Germinal center (tissue), 1 donor: ENCODE measurements at regions not wholly inside any gene's neighbourhood (a gene's known extent, or its start where the extent isn't known, plus 50 kb on each side); places are given as distances from the start of the nearest gene placed in this dataset.

Experiments used
- DNase-seq: peaks from one replicate; pipeline ENCODE4 v3.0.0; 2012; ENCODE audit warnings: mixed read lengths, low spot score

DNA sequence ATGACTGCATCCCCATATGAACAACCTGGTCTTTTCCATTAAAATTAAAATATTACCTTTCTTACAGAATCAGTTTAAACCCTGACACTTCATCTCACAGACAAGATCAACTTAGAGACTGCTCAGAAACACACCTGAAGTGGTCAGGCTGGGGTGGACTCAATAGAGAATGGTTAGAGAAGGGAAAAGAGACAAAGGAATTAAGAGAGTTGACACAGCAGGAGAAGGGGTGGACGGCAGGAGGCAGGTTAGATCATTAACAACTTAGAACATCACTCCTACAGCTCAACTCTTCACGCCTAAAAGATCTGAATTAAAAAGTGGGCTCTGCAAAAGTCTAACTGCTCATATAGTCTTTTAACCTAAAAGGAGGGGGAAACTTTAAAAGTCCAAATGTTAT is 157.7 kb upstream of the COL1A2 start:
- no peak for DNase-seq

DNA sequence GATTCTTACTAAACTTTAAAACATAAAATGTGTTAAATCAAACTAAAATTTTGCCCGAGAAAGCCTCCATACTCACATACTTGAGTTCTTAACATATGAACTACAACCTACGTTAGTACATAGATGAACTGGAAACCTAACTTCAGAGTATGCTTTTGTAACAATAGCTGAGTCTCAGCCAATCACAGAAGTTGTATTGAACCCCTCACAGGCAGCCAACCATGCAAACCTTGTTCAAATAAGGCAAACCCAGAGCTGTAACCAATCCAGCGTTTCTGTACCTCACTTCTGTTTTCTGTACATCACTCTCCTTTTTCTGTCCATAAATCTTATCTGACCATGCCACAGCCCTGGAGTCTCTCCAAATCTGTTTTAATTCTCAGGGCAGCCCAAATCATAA is 157.3 kb upstream of the COL1A2 start:
- DNase-seq: no peak

DNA sequence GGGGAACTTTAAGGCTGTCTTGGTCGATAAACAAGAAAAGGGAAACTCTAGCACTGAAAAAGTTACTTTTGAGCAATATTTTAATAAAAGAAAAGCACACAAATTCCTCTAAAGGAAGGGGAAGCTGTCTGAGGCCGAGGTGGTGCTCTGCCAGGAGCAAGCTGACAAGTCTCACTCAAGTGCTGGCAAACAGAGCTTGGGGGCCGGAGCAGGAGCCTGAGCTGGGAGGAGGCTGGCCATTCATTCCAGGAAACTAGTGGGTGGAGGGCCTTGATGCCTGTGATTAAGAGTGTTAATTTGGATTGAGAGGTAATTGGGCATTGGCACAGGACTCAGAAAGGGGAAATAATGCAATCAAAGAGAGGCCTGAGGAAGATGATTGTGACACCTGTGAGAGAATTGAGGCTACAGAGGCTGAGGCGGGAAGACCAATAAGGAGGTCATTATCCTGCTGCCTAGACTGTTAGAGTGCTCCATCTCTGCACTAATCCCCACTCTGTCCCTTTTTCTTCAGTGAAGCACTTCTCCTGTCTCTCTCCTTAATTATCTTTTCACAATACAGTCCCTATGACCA is 154.9 kb upstream of the COL1A2 start:
- no peak for DNase-seq

DNA sequence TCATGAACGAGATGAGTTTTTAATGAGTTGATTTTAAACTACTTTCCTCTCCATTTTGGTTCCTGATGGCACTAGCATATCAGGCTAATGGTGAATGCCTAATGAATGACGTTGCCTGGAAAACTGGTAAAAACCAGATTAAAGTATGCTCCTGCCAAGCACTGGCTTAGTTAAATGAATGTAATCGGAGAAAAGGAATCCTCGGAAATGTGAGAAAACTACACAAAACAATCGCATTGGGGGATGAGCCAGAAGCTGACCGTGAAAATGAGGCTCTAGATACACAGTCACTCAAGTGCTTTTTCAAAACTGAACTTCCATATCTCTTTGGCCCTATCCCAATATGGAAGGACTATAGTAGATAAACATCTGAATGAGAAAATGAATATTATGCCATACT is 153.8 kb upstream of the COL1A2 start:
- DNase-seq: no peak

DNA sequence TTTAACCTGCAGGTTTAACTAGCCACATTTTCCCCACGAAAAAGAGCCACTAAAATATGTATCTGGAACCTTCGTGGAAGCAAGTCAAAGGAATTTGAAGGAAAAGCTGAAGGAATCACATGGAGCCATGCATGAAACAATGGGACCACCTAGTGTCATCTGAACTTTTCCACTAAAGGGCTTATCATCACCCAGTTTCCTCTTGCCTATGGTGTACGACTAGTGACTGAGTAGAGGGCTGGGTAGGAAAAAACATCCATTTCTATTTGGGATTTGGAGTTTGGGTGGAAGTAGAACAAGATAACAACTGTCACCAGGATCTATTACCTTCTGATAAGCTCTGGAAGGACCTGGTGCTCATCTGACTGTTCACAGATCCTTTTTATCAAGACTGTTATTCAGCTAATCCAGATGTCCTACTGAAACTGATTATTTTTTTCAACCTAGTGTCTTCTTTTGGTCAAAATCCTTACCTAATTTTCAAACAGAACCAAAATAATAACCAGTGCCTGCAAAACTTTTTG is 153.2 kb upstream of the COL1A2 start:
- DNase-seq: no peak

DNA sequence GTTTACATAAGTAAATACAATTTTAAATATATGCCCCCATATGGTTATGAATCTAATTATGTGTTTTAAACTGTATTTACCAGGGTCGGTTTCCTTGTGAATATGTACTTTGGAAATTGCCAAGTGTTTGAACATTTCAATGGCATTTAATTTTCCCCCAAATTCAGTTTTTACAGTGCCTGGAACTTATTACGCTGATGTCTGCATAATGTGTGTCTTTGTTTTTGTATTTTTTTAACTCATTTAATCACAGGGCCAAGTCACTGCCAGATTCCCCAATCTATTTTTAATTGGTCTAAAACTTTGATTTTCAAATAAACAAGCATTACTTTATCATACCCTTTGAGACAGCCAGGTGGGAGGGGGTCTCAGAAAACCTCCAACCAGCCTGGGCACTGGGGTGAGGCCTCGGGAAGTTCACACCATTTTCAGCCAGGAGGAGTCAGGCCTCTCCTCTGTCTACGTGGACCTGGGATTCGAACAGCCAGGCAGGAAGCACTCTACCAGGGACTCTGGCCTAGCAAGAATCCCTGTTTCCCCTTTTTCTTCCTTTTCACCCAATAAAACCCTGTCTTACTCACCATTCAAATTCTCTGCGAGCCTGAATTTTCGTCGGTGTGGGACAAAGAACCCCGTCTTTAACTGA is 151.5 kb upstream of the COL1A2 start:
- DNase-seq: no peak

DNA sequence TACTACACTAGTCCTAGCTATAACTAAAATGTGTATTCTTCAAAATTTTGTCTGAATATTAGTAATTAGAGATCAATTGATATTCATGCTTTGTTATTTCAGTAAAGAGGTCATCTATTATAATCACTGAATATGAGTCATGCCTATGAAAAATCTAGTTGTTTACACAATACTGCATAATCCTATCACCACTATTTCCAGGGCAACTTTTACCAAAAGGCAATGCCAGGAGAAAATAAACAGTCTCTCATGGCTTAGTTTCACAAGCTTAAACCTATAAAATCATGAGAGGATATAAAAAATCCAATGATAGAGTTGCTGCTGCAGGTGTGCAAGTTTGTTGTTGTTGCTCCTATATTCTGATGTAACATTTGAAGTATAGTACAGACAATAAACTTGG is 149.9 kb upstream of the COL1A2 start:
- DNase-seq: no peak

DNA sequence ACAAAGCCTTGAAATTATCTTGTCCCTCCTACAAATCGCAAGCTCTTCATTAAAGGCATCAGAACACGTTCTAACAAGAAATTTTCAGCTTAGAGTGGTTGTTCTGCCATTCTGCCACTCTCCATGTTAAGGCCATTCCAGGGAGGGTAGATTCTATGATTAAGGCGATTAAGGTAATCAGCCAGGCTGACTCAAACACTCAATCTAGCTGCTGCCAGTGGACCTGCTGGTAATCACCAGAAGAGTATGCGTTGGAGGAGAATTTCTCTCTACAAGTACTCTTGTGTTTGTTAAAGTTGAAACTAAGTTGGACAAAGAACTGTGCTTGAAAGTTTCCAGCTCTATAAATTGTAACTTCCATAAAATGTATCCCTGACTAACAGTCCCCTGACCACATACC is 149.2 kb upstream of the COL1A2 start:
- DNase-seq: no peak

DNA sequence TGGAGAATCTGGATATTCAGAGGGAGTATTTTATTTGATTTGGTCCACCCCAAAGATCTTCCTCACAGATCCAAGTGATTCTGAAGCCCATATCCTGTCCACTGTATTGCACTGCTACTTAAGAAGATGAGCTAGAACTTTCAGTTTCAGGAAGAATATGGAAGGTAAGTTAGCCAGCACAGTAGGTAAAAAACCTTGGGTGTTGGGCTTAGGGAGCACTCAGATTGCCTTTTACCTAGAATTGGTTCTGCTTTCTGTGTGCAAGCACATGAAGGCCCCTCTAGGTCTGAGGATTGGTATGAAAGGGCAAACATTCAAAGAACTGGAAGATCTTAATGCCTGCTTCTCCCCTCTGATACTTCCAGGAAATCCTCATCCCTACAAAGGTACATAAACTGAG is 146.7 kb upstream of the COL1A2 start:
- no peak for DNase-seq

DNA sequence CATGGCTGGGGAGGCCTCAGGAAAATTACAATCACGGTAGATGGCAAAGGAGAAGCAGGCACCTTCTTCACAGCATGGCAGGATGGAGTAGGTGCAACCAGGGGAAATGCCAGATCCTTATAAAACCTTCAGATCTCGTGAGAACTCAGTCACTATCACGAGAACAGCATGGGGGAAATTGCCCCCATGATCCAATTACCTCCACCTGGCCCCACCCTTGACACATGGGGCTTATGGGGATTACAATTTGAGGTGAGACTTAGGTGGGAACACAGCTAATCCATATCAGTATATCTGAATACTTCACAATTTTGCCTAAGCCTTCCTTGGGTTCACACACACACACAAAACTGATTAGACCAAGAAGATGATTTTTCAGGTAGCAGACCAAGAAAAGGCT is 145.1 kb upstream of the COL1A2 start:
- DNase-seq: no peak

DNA sequence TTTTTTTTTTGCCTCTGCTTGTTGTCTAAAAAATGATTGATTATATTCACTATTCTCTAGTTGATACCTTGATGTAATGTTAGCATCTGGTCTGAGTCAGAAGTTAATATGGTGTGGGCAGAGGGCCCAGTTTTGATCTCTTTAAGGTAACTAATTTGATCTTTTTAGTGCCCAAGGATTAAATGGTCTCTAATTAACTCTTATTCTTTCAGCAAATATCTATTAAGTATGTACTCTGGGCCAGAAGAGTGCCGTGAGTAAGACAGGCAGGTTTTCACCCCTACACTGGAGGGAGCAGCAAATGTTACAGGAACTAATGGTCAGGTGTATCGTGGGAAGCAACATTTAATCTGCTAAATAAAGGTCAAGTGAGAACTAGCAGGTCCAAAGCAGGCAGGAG is 144.6 kb upstream of the COL1A2 start:
- no peak for DNase-seq

DNA sequence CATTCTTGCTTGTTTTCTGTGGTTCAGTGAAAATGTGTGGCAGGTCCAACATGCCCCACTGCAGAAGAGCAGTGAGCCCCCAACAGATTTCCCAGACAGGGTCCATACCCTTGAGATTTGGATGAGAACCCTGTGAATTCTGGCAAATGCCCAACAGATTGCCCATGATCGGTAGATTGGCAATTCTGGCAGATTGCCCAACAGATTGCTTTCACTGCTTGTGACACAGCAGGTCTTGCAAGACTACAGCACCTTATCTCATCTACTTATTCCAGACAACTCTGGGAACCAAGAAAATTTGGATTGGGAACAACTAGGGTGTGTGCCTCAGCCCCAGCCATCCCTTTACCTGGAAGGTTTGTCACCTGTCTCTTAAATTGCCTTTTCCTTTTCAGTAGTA is 143.7 kb upstream of the COL1A2 start:
- no peak for DNase-seq

DNA sequence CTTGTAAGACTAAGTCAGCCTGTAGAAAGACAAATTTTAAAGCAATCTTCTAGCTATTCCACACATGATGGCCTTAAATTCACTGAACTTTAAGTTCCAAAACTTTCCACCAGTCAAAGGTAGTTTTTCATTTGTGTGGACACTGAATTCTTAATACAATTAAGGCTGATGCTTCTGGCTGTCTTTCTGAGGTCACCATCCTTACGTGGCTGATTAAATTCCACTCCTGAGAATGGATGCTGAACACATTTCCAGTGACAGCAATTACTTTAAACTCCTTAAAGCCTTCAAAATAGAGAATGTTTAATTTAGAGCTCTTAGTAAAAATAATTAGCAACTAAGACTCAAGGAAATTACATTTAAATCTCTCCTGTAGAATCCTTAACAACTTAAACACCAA is 142.6 kb upstream of the COL1A2 start:
- no peak for DNase-seq

DNA sequence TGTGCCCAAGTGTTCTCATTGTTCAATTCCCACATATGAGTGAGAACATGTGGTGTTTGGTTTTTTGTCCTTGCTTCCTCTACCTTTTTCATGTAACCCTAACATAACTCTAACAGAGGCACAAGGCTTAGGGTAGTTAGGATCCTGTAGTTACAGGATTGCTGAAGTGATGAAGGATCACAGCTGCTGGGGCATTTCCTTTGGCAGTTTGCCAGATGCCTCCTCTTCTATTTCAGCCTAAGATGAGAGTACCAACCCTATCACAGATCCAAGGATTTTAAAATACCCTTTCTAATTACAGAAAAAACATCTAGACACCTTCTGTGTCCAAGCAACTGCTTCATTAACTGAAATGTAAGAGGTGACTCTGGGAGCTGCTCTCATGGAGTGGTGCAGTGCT is 141.7 kb upstream of the COL1A2 start:
- DNase-seq: no peak

DNA sequence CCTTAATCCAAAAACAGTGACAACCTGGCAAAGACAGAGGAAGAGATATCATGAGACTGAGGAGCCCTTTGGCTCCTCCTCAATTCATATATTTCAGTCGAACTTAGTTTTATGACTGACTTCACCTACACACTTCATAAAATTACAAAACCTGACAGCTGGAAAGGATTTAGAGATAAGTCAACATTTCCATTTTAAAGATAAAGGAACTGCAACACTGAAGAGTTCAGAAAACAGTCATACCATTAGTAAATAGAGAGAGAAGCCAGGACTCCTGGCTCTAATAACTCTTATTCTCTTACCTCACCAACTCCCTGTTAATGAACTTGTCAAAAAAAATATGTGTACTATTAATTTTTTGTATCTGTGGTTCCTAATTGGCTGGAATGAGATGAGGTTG is 141.0 kb upstream of the COL1A2 start:
- no peak for DNase-seq

DNA sequence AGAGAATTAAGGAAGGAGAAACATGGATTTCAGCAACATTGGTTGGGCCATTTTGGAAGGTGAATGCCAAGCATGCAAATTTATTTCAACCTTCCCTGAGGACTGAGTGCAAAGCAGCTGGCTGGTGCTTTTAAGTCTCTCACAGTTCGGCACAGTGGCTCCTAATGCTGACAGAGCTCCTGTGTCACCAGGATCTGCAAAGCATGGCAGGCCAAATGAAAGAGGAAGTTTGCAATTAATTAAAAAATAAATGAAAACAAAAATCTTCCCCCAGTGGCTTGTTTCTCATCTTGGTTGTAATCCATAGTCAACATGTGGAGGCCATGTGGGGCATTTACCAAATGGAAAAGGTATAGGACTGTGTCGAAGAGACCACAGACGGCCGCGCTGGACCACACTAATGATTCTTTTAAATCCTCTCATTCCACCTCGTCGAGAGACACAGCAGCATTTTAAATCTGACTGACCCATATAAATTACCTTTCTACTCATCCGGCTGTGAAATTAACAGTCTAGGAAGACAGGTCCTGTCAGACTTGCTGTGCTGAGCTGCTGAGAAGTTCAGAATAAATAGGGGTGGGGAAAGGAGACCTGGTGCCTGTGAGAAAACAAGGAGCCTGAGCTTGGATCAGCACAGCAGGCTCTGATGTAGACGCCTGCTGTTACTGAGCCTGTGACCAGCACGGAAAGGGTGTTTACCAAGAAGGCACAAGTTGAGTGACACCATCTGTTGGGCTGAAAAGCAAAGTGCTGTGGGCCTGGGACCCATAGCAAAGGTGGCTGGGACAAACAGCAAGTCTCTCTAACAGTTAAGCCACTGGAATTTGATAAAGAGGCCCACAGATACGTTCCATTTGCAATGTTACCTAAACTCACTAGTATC is 136.0 kb upstream of the COL1A2 start:
- DNase-seq: no peak

DNA sequence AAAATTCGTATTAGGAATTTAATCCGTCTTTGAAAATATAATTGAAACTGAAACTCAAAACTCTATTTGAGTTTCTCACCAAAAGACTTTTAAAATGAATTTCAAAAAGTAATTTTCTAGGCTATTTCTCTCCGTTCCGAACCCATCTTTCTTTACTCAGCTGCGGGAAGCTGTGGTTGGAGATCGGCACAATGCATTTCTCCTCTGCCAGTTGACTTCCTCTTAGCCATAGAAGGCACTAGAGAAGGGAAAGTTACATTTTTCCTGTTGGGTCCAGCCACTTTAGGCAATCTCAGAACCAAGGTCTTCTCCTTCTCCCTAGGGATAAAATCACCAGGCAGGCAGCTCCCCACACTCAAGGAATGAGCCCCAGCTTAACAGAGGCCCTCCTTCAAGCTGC is 133.6 kb upstream of the COL1A2 start:
- DNase-seq: no peak

DNA sequence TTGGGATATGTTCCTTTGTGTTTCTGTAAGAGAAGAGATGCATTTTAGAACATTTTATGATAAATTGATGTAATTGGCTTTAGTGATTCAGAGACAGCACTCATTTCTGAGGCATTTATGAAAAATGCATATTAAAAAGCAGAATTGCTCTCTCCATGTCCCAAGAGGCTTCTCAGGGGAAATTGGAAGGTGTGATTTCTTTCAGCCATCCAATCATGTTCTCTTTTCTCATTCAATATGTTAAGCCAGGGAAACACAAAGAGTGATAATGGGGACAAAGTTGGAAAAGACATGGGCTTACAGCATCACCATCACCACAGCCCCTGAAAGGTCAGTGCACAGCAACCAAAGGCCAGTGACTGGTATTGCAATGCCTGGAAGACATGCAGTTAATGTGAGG is 129.9 kb upstream of the COL1A2 start:
- no peak for DNase-seq

DNA sequence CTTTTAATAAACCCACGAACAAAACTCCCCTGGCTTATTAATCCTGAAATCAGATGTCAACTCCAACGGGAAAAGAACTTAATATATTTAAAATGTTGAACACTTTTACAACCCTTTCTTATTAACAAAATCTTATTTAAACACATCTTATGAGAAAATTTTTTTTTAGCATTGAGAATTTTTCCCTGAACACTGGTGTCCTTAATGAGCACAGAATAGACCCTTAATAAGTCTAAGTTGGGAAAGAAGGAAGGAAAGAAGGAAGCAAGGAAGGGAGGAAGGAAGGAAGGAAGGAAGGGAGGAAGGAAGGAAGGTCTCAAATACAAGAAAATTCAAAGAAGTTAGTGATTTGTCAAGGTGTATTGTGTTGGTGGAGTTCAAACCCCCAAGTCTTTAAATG is 129.2 kb upstream of the COL1A2 start:
- no peak for DNase-seq

DNA sequence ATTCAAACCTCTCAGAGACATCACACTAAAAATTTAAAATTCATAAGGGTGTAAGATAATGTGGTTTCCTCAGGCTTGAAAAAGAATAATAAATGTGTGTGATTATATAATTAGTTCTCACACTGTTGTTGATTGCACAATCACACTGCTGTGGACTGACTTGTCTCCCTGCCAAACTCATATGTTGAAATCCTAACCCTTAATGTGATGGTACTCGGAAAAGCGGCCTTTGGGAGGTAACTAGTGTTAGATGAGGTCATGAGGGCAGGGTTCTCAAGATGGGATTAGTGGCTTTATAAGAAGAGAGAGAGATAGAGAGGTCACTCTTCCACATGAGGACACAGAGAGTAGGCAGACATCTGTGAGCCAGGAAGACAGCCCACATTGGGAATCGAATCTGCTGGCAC is 128.5 kb upstream of the COL1A2 start:
- DNase-seq: no peak

DNA sequence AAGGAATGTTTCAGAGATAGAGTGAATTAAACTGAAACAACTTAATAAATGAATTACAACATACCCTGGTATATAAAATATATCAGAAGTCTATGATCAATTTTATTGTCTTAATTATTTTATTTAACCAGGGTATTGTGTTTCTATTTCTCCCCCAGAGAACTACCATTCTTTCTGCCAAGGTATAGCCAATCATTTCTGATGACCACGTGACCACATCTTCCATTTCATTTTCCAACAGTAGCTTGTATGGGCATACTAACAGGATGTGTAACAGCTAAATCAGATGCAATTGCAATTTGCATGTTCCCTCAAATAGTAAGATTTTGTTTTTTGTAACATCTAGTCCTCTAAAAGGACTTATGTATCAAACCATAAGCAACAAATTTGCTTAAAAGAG is 123.9 kb upstream of the COL1A2 start:
- DNase-seq: no peak

DNA sequence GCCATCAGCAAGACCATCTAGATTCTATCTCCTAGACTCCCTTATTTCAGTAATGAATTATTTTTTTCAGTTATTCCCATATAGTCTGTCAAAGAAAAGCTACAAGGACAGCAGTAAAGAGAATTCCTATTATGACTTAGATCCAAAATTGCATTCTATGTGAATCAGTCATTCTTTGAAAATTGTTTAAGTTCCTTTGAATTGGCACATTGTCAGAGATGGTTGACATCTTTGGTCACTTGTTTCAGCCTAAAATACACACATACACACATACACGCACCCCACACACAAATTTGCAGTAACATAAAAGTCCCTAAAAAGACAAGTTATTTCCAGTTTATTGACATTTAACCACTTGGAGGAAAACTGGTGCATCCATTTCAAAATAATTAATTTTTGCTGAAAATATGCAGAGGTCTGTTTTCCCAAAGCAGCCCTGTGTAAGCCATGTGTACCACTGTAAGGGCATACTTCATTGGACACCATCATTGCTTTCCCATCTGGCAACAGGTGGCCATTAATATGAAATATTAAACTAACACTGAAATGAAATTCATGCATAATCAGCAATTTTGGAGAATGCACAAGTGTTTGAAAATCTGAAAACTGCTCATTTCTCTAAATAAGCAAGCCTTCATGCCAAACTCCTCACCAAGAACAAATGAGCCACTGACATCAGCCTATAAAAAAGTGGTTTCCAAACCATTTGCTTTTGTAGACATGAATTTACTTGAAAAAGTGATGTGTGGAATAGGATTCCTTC is 121.7 kb upstream of the COL1A2 start:
- no peak for DNase-seq

DNA sequence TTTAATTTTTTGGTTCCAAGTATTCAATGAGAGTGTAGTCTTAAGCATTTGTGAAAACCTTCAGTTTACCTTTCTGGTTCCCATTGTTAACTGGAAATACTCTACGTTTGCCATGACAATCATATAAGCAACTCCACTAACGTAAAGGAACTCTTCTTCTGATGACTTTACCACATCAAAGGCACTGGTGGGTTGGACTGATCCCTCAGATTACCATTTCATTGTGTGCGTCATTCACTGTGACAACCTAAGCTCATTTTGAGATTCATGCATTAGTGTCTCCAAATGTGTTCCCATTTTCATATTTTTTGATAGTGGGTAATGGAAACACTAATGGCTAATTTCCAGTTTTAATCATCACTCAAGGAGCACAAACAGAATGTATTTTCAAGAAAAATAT is 119.9 kb upstream of the COL1A2 start:
- DNase-seq: no peak
